GM19324 (cell line): ENCODE measurements at regions not wholly inside any gene's neighbourhood (a gene's known extent, or its start where the extent isn't known, plus 50 kb on each side); places are given as distances from the start of the nearest gene placed in this dataset.

ENCODE experiments used
- ATAC-seq: cut with Tn5 transposase; IDR thresholded peaks from one replicate; pipeline ENCODE4 v1.9.1; 2021; ENCODE audit warnings: mild to moderate bottlenecking, moderate library complexity; ENCODE audit not compliant: unreplicated experiment, low FRiP score

GRCh38 chr11:109093354-109093753 lies 328.6 kb upstream of the C11orf87 start:
- ATAC-seq: no peak

GRCh38 chr11:109096266-109096665 lies 325.7 kb upstream of the C11orf87 start:
- no peak for ATAC-seq

GRCh38 chr11:109106151-109106906 lies 315.7 kb upstream of the C11orf87 start:
- ATAC-seq: no peak

GRCh38 chr11:109109150-109109549 lies 312.8 kb upstream of the C11orf87 start:
- no peak for ATAC-seq

GRCh38 chr11:109109571-109110315 lies 312.2 kb upstream of the C11orf87 start:
- ATAC-seq: no peak

GRCh38 chr11:109112261-109112660 lies 309.7 kb upstream of the C11orf87 start:
- no peak for ATAC-seq

GRCh38 chr11:109112821-109113280 lies 309.1 kb upstream of the C11orf87 start:
- ATAC-seq: no peak

GRCh38 chr11:109120341-109120740 lies 301.6 kb upstream of the C11orf87 start:
- ATAC-seq: no peak

- ATAC-seq: no peak
Measured at GRCh38 chr11:109121173-109121932, 300.6 kb upstream of the C11orf87 start.

GRCh38 chr11:109123816-109124787 lies 297.9 kb upstream of the C11orf87 start:
- no peak for ATAC-seq

GRCh38 chr11:109130910-109131309 lies 291.1 kb upstream of the C11orf87 start:
- no peak for ATAC-seq

GRCh38 chr11:109132539-109132938 lies 289.5 kb upstream of the C11orf87 start:
- ATAC-seq: no peak

GRCh38 chr11:109133159-109133558 lies 288.8 kb upstream of the C11orf87 start:
- ATAC-seq: no peak

GRCh38 chr11:109135627-109136026 lies 286.4 kb upstream of the C11orf87 start:
- no peak for ATAC-seq

- no peak for ATAC-seq
Measured at GRCh38 chr11:109138196-109138595, 283.8 kb upstream of the C11orf87 start.

- ATAC-seq: no peak
Measured at GRCh38 chr11:109140426-109140825, 281.6 kb upstream of the C11orf87 start.

GRCh38 chr11:109140857-109141515 lies 281.0 kb upstream of the C11orf87 start:
- no peak for ATAC-seq

- no peak for ATAC-seq
Measured at GRCh38 chr11:109145287-109145686, 276.7 kb upstream of the C11orf87 start.

- no peak for ATAC-seq
Measured at GRCh38 chr11:109147726-109148125, 274.3 kb upstream of the C11orf87 start.
